BE2C (cell line): ENCODE measurements at regions not wholly inside any gene's neighbourhood (a gene's known extent, or its start where the extent isn't known, plus 50 kb on each side); places are given as distances from the start of the nearest gene placed in this dataset.

Experiments used
- DNase-seq: peaks from one replicate; pipeline ENCODE4 v3.0.0-alpha.2; 2020
- H3K27me3 ChIP-seq: fragments of 250-450 bp; sonication (Bioruptor Pico); 2 replicates; pipeline ENCODE4 v1.5.1; 2020; ENCODE audit warnings: mild to moderate bottlenecking
- H3K36me3 ChIP-seq: fragments of 250-450 bp; sonication (Bioruptor Pico); 2 replicates; pipeline ENCODE4 v1.5.1; 2020; ENCODE audit warnings: mild to moderate bottlenecking
- H3K4me1 ChIP-seq: fragments of 250-450 bp; sonication (Bioruptor Pico); 2 replicates; pipeline ENCODE4 v1.5.1; 2020
- H3K4me3 ChIP-seq: 2 replicates; pipeline ENCODE4 v1.5.1; 2011; ENCODE audit warnings: low read depth, low read length
- H3K9me3 ChIP-seq: fragments of 250-450 bp; sonication (Bioruptor Pico); 2 replicates; pipeline ENCODE4 v1.5.1; 2020
- CTCF ChIP-seq: IDR thresholded peaks from 2 replicates; pipeline ENCODE4 v1.5.1; 2012; ENCODE audit warnings: mild to moderate bottlenecking, low read depth, low read length

DNA sequence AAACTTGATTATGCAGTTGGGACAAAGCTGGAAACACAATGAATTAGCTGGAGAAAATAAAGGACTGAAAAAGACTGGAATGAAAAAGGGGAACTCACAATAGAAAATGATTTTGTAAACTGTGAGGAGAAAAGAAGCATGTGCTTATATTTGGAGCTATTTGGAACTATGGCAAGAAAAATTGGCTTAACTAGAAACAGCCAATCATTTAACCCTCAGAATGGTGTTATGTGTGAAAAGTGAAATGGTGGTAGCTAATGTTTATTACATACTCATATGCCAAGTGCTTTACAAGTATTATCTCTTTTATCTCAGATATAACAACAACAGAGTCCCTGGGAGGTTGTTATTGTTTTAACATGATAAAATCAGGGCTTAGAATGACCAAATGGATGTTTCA, 583.1 kb upstream of the SEL1L start:
- no peak for TF ChIP-seq CTCF
- H3K9me3 ChIP-seq = no peaks in the 10 kb centered on the region
- H3K4me3 ChIP-seq = no peak overlapping the region
- no peak for DNase-seq
- no peaks in the 10 kb centered on the region for H3K4me1 ChIP-seq
- no peaks in the 10 kb centered on the region for H3K27me3 ChIP-seq
- H3K36me3 ChIP-seq = no peaks in the 10 kb centered on the region

DNA sequence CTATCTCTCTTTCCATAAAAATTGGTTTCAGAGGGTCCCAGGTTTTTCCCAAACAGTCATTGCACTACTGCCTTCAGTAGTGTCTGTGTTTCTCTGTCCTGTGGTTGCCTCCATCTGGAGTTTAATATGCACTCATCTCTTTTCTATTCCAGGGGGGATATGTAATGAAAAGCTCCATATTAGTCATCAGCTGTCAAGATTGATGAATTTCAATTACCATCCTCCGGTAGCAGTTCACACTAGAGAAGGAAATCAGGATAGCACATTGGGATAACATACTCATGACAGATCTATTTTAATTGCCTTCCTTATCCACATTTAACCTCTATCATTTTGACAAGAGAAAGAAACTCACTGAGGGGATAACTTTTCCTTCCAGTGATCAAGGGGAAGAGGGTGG, 589.0 kb upstream of the SEL1L start:
- Histone ChIP-seq H3K4me1 (no peaks in the 10 kb centered on the region), H3K9me3 (no peaks in the 10 kb centered on the region), H3K27me3 (no peaks in the 10 kb centered on the region), H3K4me3 (no peak overlapping the region), H3K36me3 (no peaks in the 10 kb centered on the region)
- no peak for DNase-seq
- no peak for TF ChIP-seq CTCF

- no peak for DNase-seq
- Histone ChIP-seq H3K36me3 (no peaks in the 10 kb centered on the region), H3K4me3 (no peak overlapping the region), H3K4me1 (no peaks in the 10 kb centered on the region), H3K9me3 (no peaks in the 10 kb centered on the region), H3K27me3 (no peaks in the 10 kb centered on the region)
- no peak for TF ChIP-seq CTCF
These were observed 590.9 kb upstream of the SEL1L start for GRCh38 chr14:82124511-82124910.

DNA sequence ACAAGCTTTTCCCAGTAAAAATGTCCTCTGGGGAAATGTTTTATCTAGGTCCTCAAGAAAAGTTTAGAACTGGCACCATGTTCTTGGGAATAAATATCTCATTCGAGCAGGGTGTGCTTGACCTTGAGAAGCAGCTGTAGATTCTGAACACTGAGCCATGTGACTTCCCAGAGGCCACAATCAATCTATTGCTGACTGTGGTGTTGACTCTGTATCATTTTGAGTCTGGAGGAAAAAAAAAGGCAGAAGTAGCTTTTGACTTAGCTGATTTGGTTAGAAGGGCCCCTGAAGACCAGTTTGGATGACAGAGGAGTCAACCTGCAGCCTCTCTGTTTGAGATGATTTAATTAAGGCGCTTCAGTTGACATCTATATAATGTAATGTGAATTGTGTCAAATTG, 592.4 kb upstream of the SEL1L start:
- no peaks in the 10 kb centered on the region for H3K27me3 ChIP-seq
- DNase-seq = no peak
- H3K36me3 ChIP-seq = no peaks in the 10 kb centered on the region
- TF ChIP-seq CTCF = no peak
- no peaks in the 10 kb centered on the region for H3K9me3 ChIP-seq
- no peak overlapping the region for H3K4me3 ChIP-seq
- no peaks in the 10 kb centered on the region for H3K4me1 ChIP-seq

GRCh38 chr14:82134411-82134810, 600.8 kb upstream of the SEL1L start:
- Histone ChIP-seq H3K27me3 (no peaks in the 10 kb centered on the region), H3K4me3 (no peak overlapping the region), H3K9me3 (no peaks in the 10 kb centered on the region), H3K36me3 (no peaks in the 10 kb centered on the region), H3K4me1 (no peaks in the 10 kb centered on the region)
- no peak for TF ChIP-seq CTCF
- no peak for DNase-seq

GRCh38 chr14:82138431-82138830, 604.8 kb upstream of the SEL1L start:
- no peak for TF ChIP-seq CTCF
- Histone ChIP-seq H3K27me3 (no peaks in the 10 kb centered on the region), H3K4me1 (no peaks in the 10 kb centered on the region), H3K4me3 (no peak overlapping the region), H3K36me3 (no peaks in the 10 kb centered on the region), H3K9me3 (no peaks in the 10 kb centered on the region; the same call in 1 of the 2 replicates)
- DNase-seq = no peak
